NCI-H82 (cell line): ENCODE measurements at regions not wholly inside any gene's neighbourhood (a gene's known extent, or its start where the extent isn't known, plus 50 kb on each side); places are given as distances from the start of the nearest gene placed in this dataset.
"Not testable (repeated sequence)": the region's sequence is repeated elsewhere in the genome, so short reads cannot be mapped to it uniquely, and the experiment has no call there.

Experiments used
- DNase-seq: peaks from one replicate; lab custom pipeline; 2025; lab: John Stamatoyannopoulos, UW

- DNase-seq = not testable (repeated sequence)
Observed at GRCh38 chr5:174792265-174792664, 67.9 kb downstream of the MSX2 start.

DNA sequence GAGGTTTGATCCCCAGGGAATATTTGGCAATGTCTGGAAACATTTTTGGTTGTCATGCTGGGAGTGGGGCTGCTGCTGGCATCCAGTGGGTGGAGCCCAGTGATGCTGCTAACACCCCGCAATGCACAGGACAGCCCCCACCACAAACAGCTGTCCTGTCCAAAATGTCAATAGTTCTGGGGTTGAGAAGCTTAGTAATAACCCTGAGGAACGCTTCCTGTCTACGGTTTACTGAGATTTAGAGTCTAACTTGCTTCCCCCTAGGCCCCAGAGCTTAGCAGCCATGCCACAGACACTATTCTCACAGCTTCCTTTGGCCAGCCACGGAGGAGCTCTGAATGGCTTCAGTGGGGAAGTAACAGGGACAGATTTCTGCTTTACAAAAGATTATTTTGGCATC, 66.5 kb downstream of the MSX2 start:
- peak; percentile 3 for DNase-seq

DNA sequence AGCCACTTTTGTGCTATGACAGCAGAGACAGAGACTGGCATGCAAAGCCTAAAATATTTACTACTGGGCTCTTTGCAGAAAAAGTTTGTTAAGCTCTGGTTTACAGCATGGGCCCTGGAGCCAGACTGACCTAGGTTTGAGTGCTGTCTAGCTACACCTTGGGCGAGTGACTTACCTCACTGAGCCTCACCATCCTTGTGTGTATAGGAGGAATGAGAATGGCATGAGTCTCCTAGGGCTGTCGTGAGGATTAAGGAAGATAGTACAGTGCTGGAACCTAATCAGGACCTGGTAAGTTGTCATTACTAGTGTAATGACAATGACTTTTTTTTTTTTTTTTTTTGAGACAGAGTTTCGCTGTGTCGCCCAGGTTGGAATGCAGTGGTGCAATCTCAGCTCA, 65.2 kb downstream of the MSX2 start:
- no peak for DNase-seq

DNA sequence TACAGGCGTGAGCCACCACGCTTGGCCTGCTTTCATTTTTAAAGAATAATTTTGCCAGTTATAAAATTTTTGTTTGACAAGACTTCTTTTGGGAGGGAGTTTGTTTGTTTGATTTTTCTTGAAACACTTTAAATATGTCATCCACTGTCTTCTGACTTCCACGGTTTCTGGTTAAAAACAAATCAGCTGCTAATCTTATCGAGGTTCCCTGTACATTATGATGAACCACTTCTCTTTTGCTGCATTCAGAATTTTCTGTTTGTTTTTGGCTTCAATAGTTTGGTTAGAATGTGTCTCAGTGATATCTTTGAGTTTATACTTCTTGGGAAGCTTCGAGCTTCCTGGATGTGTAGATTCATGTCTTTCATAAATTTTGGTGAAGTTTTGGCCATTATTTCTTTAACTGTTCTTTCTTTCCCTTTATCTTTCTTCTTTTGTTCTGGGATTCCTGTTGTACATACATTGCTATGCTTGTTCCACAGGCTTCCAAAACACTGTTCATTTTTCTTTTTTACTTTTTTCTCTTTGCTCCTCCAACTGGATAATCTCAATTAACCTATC, 60.8 kb downstream of the MSX2 start:
- DNase-seq = no peak
